ENCODE measurements at regions not wholly inside any gene's neighbourhood (a gene's known extent, or its start where the extent isn't known, plus 50 kb on each side); places are given as distances from the start of the nearest gene placed in this dataset.

- ChIA-PET CTCF (interaction anchor here (0.6 kb wide), 1 partner anchor 1768 kb away, joined by 5 read pairs; no protein-coding TSS in a partner anchor), POLR2A (no interaction called here)
- TF ChIP-seq HOXB5 (CRISPR knock-in tag; IDR thresholded peaks at IDR 0.05) (no peak), MAX (IDR thresholded peaks at IDR 0.05) (no peak), EHF (CRISPR knock-in tag; IDR thresholded peaks at IDR 0.05) (no peak), RCOR1 (IDR thresholded peaks at IDR 0.05; ENCODE audit: low read depth, low read length) (no peak), HDAC2 (IDR thresholded peaks at IDR 0.05) (no peak), USF2 (IDR thresholded peaks at IDR 0.05) (no peak)
- H3K4me1 ChIP-seq, result no peaks in the 10 kb centered on the region
- 27% methylated on average over 3 of the region's 3 CpGs for WGBS (ENCODE audit: missing lambda C conversion rate)
- no peak overlapping the region for H3K27ac ChIP-seq
- ATAC-seq (no peak), DNase-seq (ENCODE audit: low read depth in 1 of 2, low spot score in 1 of 2) (no peak), FAIRE-seq (no peak)
- H3K9me3 ChIP-seq, result peaks cover 8% of the 10 kb centered on the region; the same call in 1 of the 3 replicates
- no peak overlapping the region for H3K4me2 ChIP-seq
- no peak overlapping the region for H3K4me3 ChIP-seq
Measured at GRCh38 chr7:138173548-138173947, 97.3 kb downstream of the AKR1D1 start.

- H3K4me1 ChIP-seq, result no peaks in the 10 kb centered on the region
- H3K4me2 ChIP-seq, result no peak overlapping the region
- no peak overlapping the region for H3K27ac ChIP-seq
- ChIA-PET POLR2A (no interaction called here), CTCF (no interaction called here)
- TF ChIP-seq PHF8 (IDR thresholded peaks at IDR 0.05; ENCODE audit: borderline replicate concordance, low read depth), result no peak
- no peak for TF ChIP-seq ZNF302 (CRISPR knock-in tag; IDR thresholded peaks at IDR 0.05)
- TF ChIP-seq RAD21 (conservative IDR thresholded peaks at IDR 0.05 in 1 of 2, IDR thresholded peaks at IDR 0.05 in 1 of 2), result no peak
- no peak for TF ChIP-seq CHD4 (IDR thresholded peaks at IDR 0.05; ENCODE audit: borderline replicate concordance)
- no peak for TF ChIP-seq SREBF2 (IDR thresholded peaks at IDR 0.05)
- no peak for TF ChIP-seq MAFK (IDR thresholded peaks at IDR 0.05; ENCODE audit: partially characterized antibody)
- no peak for TF ChIP-seq E2F6 (IDR thresholded peaks at IDR 0.05; ENCODE audit: borderline replicate concordance, low read depth)
- no peak for TF ChIP-seq FOXS1 (CRISPR knock-in tag; IDR thresholded peaks at IDR 0.05)
- TF ChIP-seq ZSCAN20 (CRISPR knock-in tag; IDR thresholded peaks at IDR 0.05), result no peak
- no peak for TF ChIP-seq HOXA7 (CRISPR knock-in tag; IDR thresholded peaks at IDR 0.05)
- no peak for TF ChIP-seq HOXB13 (CRISPR knock-in tag; IDR thresholded peaks at IDR 0.05; ENCODE audit: low read depth)
- TF ChIP-seq CBX8 (IDR thresholded peaks at IDR 0.05), result no peak
- TF ChIP-seq EP300 (IDR thresholded peaks at IDR 0.05), result no peak
- TF ChIP-seq MAX (IDR thresholded peaks at IDR 0.05), result no peak
- TF ChIP-seq HEYL (CRISPR knock-in tag; IDR thresholded peaks at IDR 0.05), result no peak
- TF ChIP-seq REST (IDR thresholded peaks at IDR 0.05), result no peak
- H3K9me3 ChIP-seq, result peaks cover 8% of the 10 kb centered on the region; the same call in 1 of the 3 replicates
- FAIRE-seq, result no peak
- no peak for DNase-seq (ENCODE audit: low read depth in 1 of 2, low spot score in 1 of 2)
- ATAC-seq, result no peak
- no peak overlapping the region for H3K4me3 ChIP-seq
- WGBS (ENCODE audit: missing lambda C conversion rate), result 43% methylated on average over 5 of the region's 5 CpGs
Measured at GRCh38 chr7:138176060-138176459, 99.8 kb downstream of the AKR1D1 start.
